DND-41 (cell line): ENCODE measurements at regions not wholly inside any gene's neighbourhood (a gene's known extent, or its start where the extent isn't known, plus 50 kb on each side); places are given as distances from the start of the nearest gene placed in this dataset.

Experiments
- EZH2 ChIP-seq: IDR thresholded peaks from 3 replicates; pipeline ENCODE4 v1.6.1; 2012; ENCODE audit warnings: borderline replicate concordance, low read depth, mild to moderate bottlenecking, moderate library complexity, low read length, inconsistent platforms; ENCODE audit not compliant: severe bottlenecking
- TF ChIP-seq, protein P1 (sequence below): IDR thresholded peaks from 2 replicates; pipeline ENCODE4 v1.5.1; 2012; ENCODE audit warnings: borderline replicate concordance, low read length, moderate library complexity, mild to moderate bottlenecking; ENCODE audit not compliant: poor library complexity, severe bottlenecking; ENCODE audit errors: extremely low read depth

- TF ChIP-seq, protein P1, sequence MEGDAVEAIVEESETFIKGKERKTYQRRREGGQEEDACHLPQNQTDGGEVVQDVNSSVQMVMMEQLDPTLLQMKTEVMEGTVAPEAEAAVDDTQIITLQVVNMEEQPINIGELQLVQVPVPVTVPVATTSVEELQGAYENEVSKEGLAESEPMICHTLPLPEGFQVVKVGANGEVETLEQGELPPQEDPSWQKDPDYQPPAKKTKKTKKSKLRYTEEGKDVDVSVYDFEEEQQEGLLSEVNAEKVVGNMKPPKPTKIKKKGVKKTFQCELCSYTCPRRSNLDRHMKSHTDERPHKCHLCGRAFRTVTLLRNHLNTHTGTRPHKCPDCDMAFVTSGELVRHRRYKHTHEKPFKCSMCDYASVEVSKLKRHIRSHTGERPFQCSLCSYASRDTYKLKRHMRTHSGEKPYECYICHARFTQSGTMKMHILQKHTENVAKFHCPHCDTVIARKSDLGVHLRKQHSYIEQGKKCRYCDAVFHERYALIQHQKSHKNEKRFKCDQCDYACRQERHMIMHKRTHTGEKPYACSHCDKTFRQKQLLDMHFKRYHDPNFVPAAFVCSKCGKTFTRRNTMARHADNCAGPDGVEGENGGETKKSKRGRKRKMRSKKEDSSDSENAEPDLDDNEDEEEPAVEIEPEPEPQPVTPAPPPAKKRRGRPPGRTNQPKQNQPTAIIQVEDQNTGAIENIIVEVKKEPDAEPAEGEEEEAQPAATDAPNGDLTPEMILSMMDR, result no peak
- TF ChIP-seq EZH2, result no peak
Measured at GRCh38 chr2:184452907-184453306, 145.4 kb upstream of the ZNF804A start.
